Mesothelial cell of epicardium (in vitro differentiated cells): ENCODE measurements at regions not wholly inside any gene's neighbourhood (a gene's known extent, or its start where the extent isn't known, plus 50 kb on each side); places are given as distances from the start of the nearest gene placed in this dataset.

ENCODE experiments used
- DNase-seq, 2 experiments: peaks; one replicate each; pipeline ENCODE4 v3.0.0; 2021; ENCODE audit warnings: low spot score in 2 of 2; ENCODE audit not compliant: unreplicated experiment in 2 of 2
- H3K27ac Mint-ChIP-seq: 2 replicates; pipeline ENCODE4 v1.8.0; 2021; ENCODE audit warnings: mixed read lengths
- H3K27me3 Mint-ChIP-seq: 2 replicates; pipeline ENCODE4 v1.8.0; 2021; ENCODE audit warnings: low read depth, mixed read lengths
- H3K36me3 Mint-ChIP-seq: 2 replicates; pipeline ENCODE4 v1.8.0; 2021; ENCODE audit warnings: mixed read lengths
- H3K4me1 Mint-ChIP-seq: 2 replicates; pipeline ENCODE4 v1.8.0; 2021; ENCODE audit warnings: mixed read lengths
- H3K4me3 Mint-ChIP-seq: 2 replicates; pipeline ENCODE4 v1.8.0; 2021; ENCODE audit warnings: mild to moderate bottlenecking, moderate library complexity, mixed read lengths
- H3K9me3 Mint-ChIP-seq: 2 replicates; pipeline ENCODE4 v1.8.0; 2021; ENCODE audit warnings: mixed read lengths
- CTCF ChIP-seq: fragments of 200-600 bp; sonication (generic); IDR thresholded peaks from one replicate; pipeline ENCODE4 v1.5.0; 2021; ENCODE audit warnings: antibody characterized with exemption; ENCODE audit not compliant: unreplicated experiment

GRCh38 chr5:135222771-135223170, 176.3 kb downstream of the MACROH2A1 start:
- Mint-ChIP-seq H3K4me3 (no peak overlapping the region), H3K27ac (no peak overlapping the region), H3K4me1 (peaks cover 11% of the 10 kb centered on the region), H3K9me3 (no peaks in the 10 kb centered on the region), H3K27me3 (peaks cover 8% of the 10 kb centered on the region), H3K36me3 (no peaks in the 10 kb centered on the region)
- TF ChIP-seq CTCF = no peak
- DNase-seq = no peak

- peak in 1 of 2 experiments; percentile 27 for DNase-seq
- Mint-ChIP-seq H3K4me1 (peaks cover 11% of the 10 kb centered on the region), H3K36me3 (no peaks in the 10 kb centered on the region), H3K27me3 (peaks cover 8% of the 10 kb centered on the region), H3K9me3 (no peaks in the 10 kb centered on the region), H3K4me3 (no peak overlapping the region), H3K27ac (no peak overlapping the region)
- no peak for TF ChIP-seq CTCF
These were observed 176.8 kb downstream of the MACROH2A1 start for GRCh38 chr5:135222171-135222681.

GRCh38 chr5:135221696-135222095, 177.3 kb downstream of the MACROH2A1 start:
- no peak for TF ChIP-seq CTCF
- Mint-ChIP-seq H3K4me3 (no peak overlapping the region), H3K4me1 (peaks cover 11% of the 10 kb centered on the region), H3K27me3 (peaks cover 8% of the 10 kb centered on the region), H3K36me3 (no peaks in the 10 kb centered on the region), H3K27ac (no peak overlapping the region), H3K9me3 (no peaks in the 10 kb centered on the region)
- peak in 1 of 2 experiments; percentile 13 for DNase-seq

GRCh38 chr5:135221187-135221473, 177.9 kb downstream of the MACROH2A1 start:
- DNase-seq = peak in 1 of 2 experiments; percentile 11
- Mint-ChIP-seq H3K36me3 (no peaks in the 10 kb centered on the region), H3K27me3 (peaks cover 7% of the 10 kb centered on the region), H3K4me1 (peaks cover 9% of the 10 kb centered on the region), H3K4me3 (no peak overlapping the region), H3K27ac (no peak overlapping the region), H3K9me3 (no peaks in the 10 kb centered on the region)
- no peak for TF ChIP-seq CTCF

GRCh38 chr5:135220394-135221186, 178.4 kb downstream of the MACROH2A1 start:
- Mint-ChIP-seq H3K4me3 (no peak overlapping the region), H3K9me3 (no peaks in the 10 kb centered on the region), H3K27ac (no peak overlapping the region), H3K4me1 (peaks cover 7% of the 10 kb centered on the region), H3K27me3 (peaks cover 12% of the 10 kb centered on the region), H3K36me3 (no peaks in the 10 kb centered on the region)
- DNase-seq = peak in 1 of 2 experiments; percentile 28
- no peak for TF ChIP-seq CTCF
